Gastrocnemius medialis (tissue), 4 donors: ENCODE measurements at regions not wholly inside any gene's neighbourhood (a gene's known extent, or its start where the extent isn't known, plus 50 kb on each side); places are given as distances from the start of the nearest gene placed in this dataset.
A peak's percentile ranks its signal among the peaks of the same experiment; 100 is the strongest.

Experiments
- ATAC-seq, 2 donors: fragments of 150-250 bp; one replicate each; pipeline ENCODE4 v1.9.1; 2016
- DNase-seq, 2 donors: peaks; one replicate each; pipeline ENCODE4 v3.0.0-alpha.2; 2019
- H3K27ac ChIP-seq, 4 donors: fragments of 200-600 bp; sonication (generic); 1 replicate in 1 of 4; 2 replicates in 3 of 4; pipeline ENCODE4 v1.5.1; 2016 to 2018; ENCODE audit warnings: mild to moderate bottlenecking in 2 of 4, moderate library complexity in 1 of 4
- H3K27me3 ChIP-seq, 3 donors: fragments of 200-600 bp; sonication (generic) in 2 of 3; 1 replicate in 1 of 3; 2 replicates in 2 of 3; pipeline versions ENCODE4 v1.5.1 to v1.6.0; 2016 to 2019; ENCODE audit warnings: mild to moderate bottlenecking in 1 of 3, moderate library complexity in 1 of 3
- H3K36me3 ChIP-seq, 2 donors: fragments of 200-600 bp; sonication (generic) in 1 of 2; one replicate each; pipeline ENCODE4 v1.5.1; 2017 to 2018
- H3K4me1 ChIP-seq, 2 donors: fragments of 200-600 bp; sonication (generic) in 1 of 2; one replicate each; pipeline ENCODE4 v1.5.1; 2016 to 2017; ENCODE audit warnings: mild to moderate bottlenecking in 2 of 2
- H3K4me3 ChIP-seq, 4 donors: fragments of 200-600 bp; sonication (generic) in 3 of 4; 1 replicate in 1 of 4; 2 replicates in 3 of 4; pipeline ENCODE4 v1.5.1; 2016 to 2019; ENCODE audit warnings: mild to moderate bottlenecking in 2 of 4
- H3K9me3 ChIP-seq, 3 donors: fragments of 200-600 bp; sonication (generic) in 2 of 3; 1 replicate in 1 of 3; 2 replicates in 2 of 3; pipeline ENCODE4 v1.5.1; 2016 to 2019
- POLR2A ChIP-seq, 2 donors: fragments of 450-650 bp; IDR thresholded peaks; one replicate each; pipeline ENCODE4 v1.6.1; 2017; ENCODE audit warnings: antibody characterized with exemption in 2 of 2, mild to moderate bottlenecking in 2 of 2, moderate library complexity in 2 of 2
- in situ Hi-C, 4 donors: fragments of 200-750 bp; cut with MboI; loops; one replicate each; pipeline versions ENCODE4 v1.15.0 to v1.8.0; 2017; ENCODE audit warnings: low sequenced_read_pairs in 4 of 4
- intact Hi-C: fragments of 100-400 bp; cut with DNase I; formaldehyde crosslinking; loops from one replicate; pipeline ENCODE4 v1.15.1; 2023; ENCODE audit warnings: low total_unique reads
- TF ChIP-seq, protein P1 (sequence below), 5 experiments: fragments of 450-650 bp in 3 of 5; fragments of 200-600 bp in 2 of 5; sonication (generic) in 2 of 5; IDR thresholded peaks in 4 of 5; conservative IDR thresholded peaks in 1 of 5; 1 replicate in 4 of 5; 2 replicates in 1 of 5; pipeline ENCODE4 v1.5.1; 2016 to 2019; ENCODE audit warnings: antibody characterized with exemption in 5 of 5, mild to moderate bottlenecking in 3 of 5, moderate library complexity in 3 of 5

DNA sequence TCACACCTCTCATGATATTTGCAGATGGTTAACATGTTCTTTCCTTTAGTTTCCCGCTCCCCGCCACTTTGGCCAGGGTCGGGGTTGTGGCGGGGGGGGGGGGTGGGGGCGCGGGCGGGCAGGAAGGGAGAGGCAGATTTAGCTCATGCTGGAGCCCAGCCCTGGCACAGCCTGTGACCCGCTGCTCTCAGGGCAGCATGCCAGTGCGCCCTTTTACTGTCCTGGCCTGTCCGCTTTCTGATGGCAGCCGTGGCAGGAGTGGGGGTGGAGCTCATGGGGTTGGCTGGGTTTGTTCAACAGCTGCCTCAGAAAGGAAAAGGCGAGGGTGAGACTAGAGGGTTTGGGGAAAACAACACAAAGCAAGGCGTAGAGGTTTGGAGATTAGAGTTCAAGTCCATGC, 56.1 kb downstream of the TNP1 start:
- no peak overlapping the region for H3K4me3 ChIP-seq
- peaks cover 72 to 89% of the 10 kb centered on the region in 2 donors for H3K4me1 ChIP-seq
- ATAC-seq: peak; percentile 7 to 15
- no peaks in the 10 kb centered on the region for H3K27me3 ChIP-seq
- no peaks in the 10 kb centered on the region for H3K9me3 ChIP-seq
- intact Hi-C loops (loop anchor here (1.0 to 10.0 kb wide), 5 partner anchors 77 to 1029 kb away; partner anchors contain the start of gene IGFBP5), in situ Hi-C loops (loop anchor here in 2 of 4 donors (5.0 to 10.0 kb wide), 2 partner anchors 81 to 84 kb away; no protein-coding TSS in a partner anchor)
- TF ChIP-seq POLR2A (IDR thresholded peaks at IDR 0.05): no peak
- TF ChIP-seq, protein P1, sequence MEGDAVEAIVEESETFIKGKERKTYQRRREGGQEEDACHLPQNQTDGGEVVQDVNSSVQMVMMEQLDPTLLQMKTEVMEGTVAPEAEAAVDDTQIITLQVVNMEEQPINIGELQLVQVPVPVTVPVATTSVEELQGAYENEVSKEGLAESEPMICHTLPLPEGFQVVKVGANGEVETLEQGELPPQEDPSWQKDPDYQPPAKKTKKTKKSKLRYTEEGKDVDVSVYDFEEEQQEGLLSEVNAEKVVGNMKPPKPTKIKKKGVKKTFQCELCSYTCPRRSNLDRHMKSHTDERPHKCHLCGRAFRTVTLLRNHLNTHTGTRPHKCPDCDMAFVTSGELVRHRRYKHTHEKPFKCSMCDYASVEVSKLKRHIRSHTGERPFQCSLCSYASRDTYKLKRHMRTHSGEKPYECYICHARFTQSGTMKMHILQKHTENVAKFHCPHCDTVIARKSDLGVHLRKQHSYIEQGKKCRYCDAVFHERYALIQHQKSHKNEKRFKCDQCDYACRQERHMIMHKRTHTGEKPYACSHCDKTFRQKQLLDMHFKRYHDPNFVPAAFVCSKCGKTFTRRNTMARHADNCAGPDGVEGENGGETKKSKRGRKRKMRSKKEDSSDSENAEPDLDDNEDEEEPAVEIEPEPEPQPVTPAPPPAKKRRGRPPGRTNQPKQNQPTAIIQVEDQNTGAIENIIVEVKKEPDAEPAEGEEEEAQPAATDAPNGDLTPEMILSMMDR (IDR thresholded peaks at IDR 0.05 in 4 of 5, conservative IDR thresholded peaks at IDR 0.05 in 1 of 5): no peak
- DNase-seq: peak; percentile 79 to 94
- H3K27ac ChIP-seq: peak overlapping the region; percentile 87 to 98 (median 96)
- no peaks in the 10 kb centered on the region for H3K36me3 ChIP-seq

GRCh38 chr2:216802516-216803215, 57.2 kb downstream of the TNP1 start:
- Histone ChIP-seq H3K4me3 (no peak overlapping the region), H3K9me3 (no peaks in the 10 kb centered on the region), H3K36me3 (no peaks in the 10 kb centered on the region), H3K4me1 (peaks cover 66 to 81% of the 10 kb centered on the region in 2 donors), H3K27ac (peak overlapping the region; percentile 87 to 98 (median 96)), H3K27me3 (no peaks in the 10 kb centered on the region)
- ATAC-seq: peak; percentile 60 to 64
- TF ChIP-seq, protein P1 (IDR thresholded peaks at IDR 0.05 in 4 of 5, conservative IDR thresholded peaks at IDR 0.05 in 1 of 5): no peak
- TF ChIP-seq POLR2A (IDR thresholded peaks at IDR 0.05): peak; percentile 51 to 71
- DNase-seq: peak; percentile 90 to 95
- intact Hi-C loops (loop anchor here (1.0 to 10.0 kb wide), 5 partner anchors 78 to 1030 kb away; partner anchors contain the start of gene IGFBP5), in situ Hi-C loops (loop anchor here in 2 of 4 donors (5.0 to 10.0 kb wide), 2 partner anchors 82 to 85 kb away; no protein-coding TSS in a partner anchor)

- intact Hi-C loops: loop anchor here (1.0 to 10.0 kb wide), 4 partner anchors 26 to 1031 kb away; no protein-coding TSS in a partner anchor
- no peak for TF ChIP-seq POLR2A (IDR thresholded peaks at IDR 0.05)
- TF ChIP-seq, protein P1 (IDR thresholded peaks at IDR 0.05 in 4 of 5, conservative IDR thresholded peaks at IDR 0.05 in 1 of 5): no peak
- Histone ChIP-seq H3K4me1 (peaks cover 58 to 66% of the 10 kb centered on the region in 2 donors), H3K4me3 (no peak overlapping the region), H3K27me3 (no peaks in the 10 kb centered on the region), H3K27ac (peak overlapping the region; percentile 87 to 98 (median 96)), H3K9me3 (no peaks in the 10 kb centered on the region), H3K36me3 (no peaks in the 10 kb centered on the region)
- ATAC-seq (no peak), DNase-seq (no peak)
- in situ Hi-C loops: loop anchor here in 2 of 4 donors (5.0 to 10.0 kb wide), 2 partner anchors 84 to 86 kb away; no protein-coding TSS in a partner anchor
These were observed 59.0 kb downstream of the TNP1 start for GRCh38 chr2:216800836-216801235.

DNA sequence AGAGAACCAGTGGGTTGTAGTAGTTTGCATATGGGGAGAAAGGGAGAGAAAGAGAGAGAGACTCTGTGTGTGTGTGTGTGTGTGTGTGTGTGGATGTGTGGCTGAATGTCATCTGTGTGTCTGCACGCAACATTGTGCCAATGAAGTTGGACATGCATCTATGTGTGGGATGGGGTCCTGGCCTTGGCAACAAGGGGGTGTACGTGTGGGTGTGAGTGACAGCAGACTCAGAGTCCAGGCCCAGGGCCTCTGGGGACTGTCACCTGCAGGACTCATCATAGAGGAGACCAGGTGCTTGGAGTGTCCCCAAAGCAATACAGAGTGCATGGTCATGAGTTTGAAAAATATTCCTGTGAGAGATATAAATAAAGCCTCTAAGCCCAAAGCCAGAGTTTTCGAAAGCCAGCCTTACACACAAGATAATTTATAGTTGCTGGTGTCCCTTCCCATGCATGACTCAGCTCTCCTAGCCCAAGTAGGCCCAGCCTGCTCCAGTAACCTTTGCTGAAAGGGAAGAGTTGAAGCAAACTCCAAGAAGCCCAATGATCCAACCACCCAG, 59.9 kb downstream of the TNP1 start:
- Histone ChIP-seq H3K4me1 (peaks cover 55 to 57% of the 10 kb centered on the region in 2 donors), H3K27me3 (no peaks in the 10 kb centered on the region), H3K27ac (peak overlapping the region; percentile 87 to 98 (median 96)), H3K4me3 (no peak overlapping the region), H3K36me3 (no peaks in the 10 kb centered on the region), H3K9me3 (no peaks in the 10 kb centered on the region)
- TF ChIP-seq, protein P1 (IDR thresholded peaks at IDR 0.05 in 4 of 5, conservative IDR thresholded peaks at IDR 0.05 in 1 of 5): peak in 1 of 5 experiments; percentile 26
- peak; percentile 21 to 33 for TF ChIP-seq POLR2A (IDR thresholded peaks at IDR 0.05)
- in situ Hi-C loops (loop anchor here in 2 of 4 donors (5.0 to 10.0 kb wide), 2 partner anchors 85 to 87 kb away; no protein-coding TSS in a partner anchor), intact Hi-C loops (loop anchor here (1.0 to 10.0 kb wide), 4 partner anchors 25 to 1032 kb away; no protein-coding TSS in a partner anchor)
- peak; percentile 91 to 93 for DNase-seq
- peak; percentile 69 to 75 for ATAC-seq
